ENCODE measurements at regions not wholly inside any gene's neighbourhood (a gene's known extent, or its start where the extent isn't known, plus 50 kb on each side); places are given as distances from the start of the nearest gene placed in this dataset.

DNA sequence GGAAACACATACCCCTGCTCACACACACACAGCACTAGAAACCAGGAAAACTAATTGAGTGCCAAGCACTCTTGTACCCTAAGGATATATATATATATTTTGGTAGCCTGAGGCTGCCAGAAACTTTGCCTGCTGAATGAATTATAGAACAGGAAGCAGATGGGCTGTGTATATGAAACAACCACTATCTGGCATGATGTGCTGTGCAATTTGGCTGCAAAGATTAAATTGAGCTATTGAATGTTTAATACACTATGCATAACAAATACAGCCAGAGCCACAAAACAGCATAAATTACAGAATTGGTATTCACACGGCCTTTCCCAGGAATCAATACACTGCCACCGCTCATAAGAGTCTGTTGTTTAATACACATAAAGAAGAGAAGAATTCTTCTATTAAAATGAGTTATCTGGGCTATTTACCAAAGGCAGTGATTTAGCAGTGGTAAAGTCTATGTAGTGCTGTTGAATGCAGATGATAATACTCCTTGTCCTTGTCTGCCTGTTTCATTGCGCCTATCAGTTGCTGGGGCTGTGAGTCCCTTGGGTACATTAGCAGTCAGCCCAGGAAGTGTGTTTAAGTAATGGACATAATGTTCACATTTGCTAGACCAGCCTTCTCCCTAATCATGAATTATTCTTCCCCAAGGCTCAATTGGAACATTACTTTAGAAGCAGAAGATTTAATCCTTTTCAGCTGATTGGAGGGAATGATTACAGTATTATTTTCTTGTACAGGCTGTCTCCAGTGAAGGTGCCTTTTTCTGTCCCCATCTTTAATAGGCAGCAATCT, 294.3 kb downstream of the TLE1 start:
- ATAC-seq (no peak), DNase-seq (ENCODE audit: low spot score in 2 of 2) (no peak)
- Mint-ChIP-seq H3K27ac (no peak overlapping the region), H3K4me3 (no peak overlapping the region), H3K4me1 (no peaks in the 10 kb centered on the region), H3K9me3 (no peaks in the 10 kb centered on the region), H3K36me3 (no peaks in the 10 kb centered on the region)

DNA sequence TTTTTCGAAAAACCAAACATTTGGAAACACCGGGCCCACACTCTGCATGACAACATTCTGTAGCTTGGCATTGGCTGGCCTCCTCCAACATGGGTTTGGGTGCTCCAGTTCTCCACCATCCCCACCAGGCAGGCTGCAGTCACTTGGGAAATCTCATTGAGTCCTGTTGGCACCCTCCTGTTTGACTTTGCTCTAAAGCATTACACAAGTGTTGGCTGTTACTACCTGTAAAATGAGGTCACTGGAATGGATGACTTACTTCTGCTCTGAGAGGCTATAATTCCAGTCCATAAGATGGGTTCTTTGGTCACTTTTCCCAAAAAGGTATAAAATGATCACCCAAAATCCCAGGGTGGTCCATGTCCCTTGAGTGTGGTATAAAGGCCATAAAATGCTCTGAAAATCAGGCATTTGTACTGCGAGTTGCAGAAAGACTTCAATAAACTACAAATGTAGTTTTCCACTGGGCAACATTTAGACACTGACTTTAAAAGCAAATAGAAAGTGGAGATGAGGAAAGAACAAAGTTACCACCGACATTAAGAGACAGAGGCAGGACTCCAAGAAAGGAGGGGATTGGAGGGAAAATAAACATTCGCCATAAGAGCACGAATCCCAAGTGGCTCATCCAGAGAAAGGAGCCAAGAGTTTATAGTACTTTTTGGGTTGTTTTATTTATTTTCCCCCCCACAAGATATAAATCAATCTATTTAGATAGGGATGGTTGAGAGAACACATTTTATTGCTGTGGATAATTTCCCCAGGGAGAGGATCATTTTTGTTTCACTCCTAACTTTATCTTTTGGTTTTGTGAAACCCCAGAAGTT, 295.1 kb downstream of the TLE1 start:
- Mint-ChIP-seq H3K9me3 (no peaks in the 10 kb centered on the region), H3K36me3 (no peaks in the 10 kb centered on the region), H3K4me3 (no peak overlapping the region), H3K27ac (no peak overlapping the region), H3K4me1 (no peaks in the 10 kb centered on the region)
- ATAC-seq (no peak), DNase-seq (ENCODE audit: low spot score in 2 of 2) (no peak)

DNA sequence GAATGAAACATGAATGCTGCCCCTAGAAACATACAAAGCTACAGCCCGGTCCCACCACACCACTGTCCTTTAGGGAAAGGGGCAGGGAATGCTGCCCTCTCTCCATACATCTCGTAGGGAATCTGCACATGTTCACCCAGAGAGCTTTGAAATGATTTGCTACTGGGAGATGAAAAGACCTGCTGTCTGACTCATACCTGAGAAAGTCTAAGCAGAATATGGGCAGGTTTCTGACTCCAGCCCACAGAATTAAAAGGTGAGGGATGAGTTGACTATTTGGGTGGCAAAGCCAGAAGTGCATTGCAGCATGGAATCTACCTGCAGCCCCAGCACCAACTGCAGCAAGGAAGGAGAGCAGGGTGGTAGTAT, 297.9 kb downstream of the TLE1 start:
- no peak overlapping the region for H3K27ac Mint-ChIP-seq
- H3K4me3 Mint-ChIP-seq: no peak overlapping the region
- ATAC-seq (no peak), DNase-seq (ENCODE audit: low spot score in 2 of 2) (no peak)
- H3K4me1 Mint-ChIP-seq: no peaks in the 10 kb centered on the region
- no peaks in the 10 kb centered on the region for H3K9me3 Mint-ChIP-seq
- no peaks in the 10 kb centered on the region for H3K36me3 Mint-ChIP-seq

- no peak for DNase-seq (ENCODE audit: low spot score in 2 of 2)
- Mint-ChIP-seq H3K27ac (no peak overlapping the region), H3K36me3 (no peaks in the 10 kb centered on the region), H3K4me1 (no peaks in the 10 kb centered on the region), H3K4me3 (no peak overlapping the region), H3K9me3 (no peaks in the 10 kb centered on the region)
- no peak for ATAC-seq
Observed at GRCh38 chr9:81390792-81391456, 298.4 kb downstream of the TLE1 start.

GRCh38 chr9:81389569-81389993, 299.8 kb downstream of the TLE1 start:
- ATAC-seq (no peak), DNase-seq (ENCODE audit: low spot score in 2 of 2) (no peak)
- no peak overlapping the region for H3K27ac Mint-ChIP-seq
- H3K4me3 Mint-ChIP-seq: no peak overlapping the region
- H3K9me3 Mint-ChIP-seq: no peaks in the 10 kb centered on the region
- no peaks in the 10 kb centered on the region for H3K4me1 Mint-ChIP-seq
- no peaks in the 10 kb centered on the region for H3K36me3 Mint-ChIP-seq

GRCh38 chr9:81388831-81389230, 300.5 kb downstream of the TLE1 start:
- Mint-ChIP-seq H3K4me1 (no peaks in the 10 kb centered on the region), H3K4me3 (no peak overlapping the region), H3K27ac (no peak overlapping the region), H3K36me3 (no peaks in the 10 kb centered on the region), H3K9me3 (no peaks in the 10 kb centered on the region)
- DNase-seq (ENCODE audit: low spot score in 2 of 2) (no peak), ATAC-seq (no peak)

- DNase-seq (ENCODE audit: low spot score in 2 of 2) (no peak), ATAC-seq (no peak)
- H3K4me1 Mint-ChIP-seq: no peaks in the 10 kb centered on the region
- no peaks in the 10 kb centered on the region for H3K9me3 Mint-ChIP-seq
- H3K4me3 Mint-ChIP-seq: no peak overlapping the region
- H3K27ac Mint-ChIP-seq: no peak overlapping the region
- no peaks in the 10 kb centered on the region for H3K36me3 Mint-ChIP-seq
Observed at GRCh38 chr9:81387360-81388106, 301.8 kb downstream of the TLE1 start.

GRCh38 chr9:81384911-81385310, 304.4 kb downstream of the TLE1 start:
- H3K36me3 Mint-ChIP-seq: no peaks in the 10 kb centered on the region
- H3K27ac Mint-ChIP-seq: no peak overlapping the region
- no peaks in the 10 kb centered on the region for H3K4me1 Mint-ChIP-seq
- no peak overlapping the region for H3K4me3 Mint-ChIP-seq
- ATAC-seq (no peak), DNase-seq (ENCODE audit: low spot score in 2 of 2) (no peak)
- no peaks in the 10 kb centered on the region for H3K9me3 Mint-ChIP-seq

GRCh38 chr9:81382281-81382680, 307.1 kb downstream of the TLE1 start:
- no peaks in the 10 kb centered on the region for H3K4me1 Mint-ChIP-seq
- ATAC-seq: no peak
- peaks cover 3% of the 10 kb centered on the region for H3K9me3 Mint-ChIP-seq
- no peak overlapping the region for H3K4me3 Mint-ChIP-seq
- no peak for DNase-seq (ENCODE audit: low spot score in 2 of 2)
- no peaks in the 10 kb centered on the region for H3K36me3 Mint-ChIP-seq
- H3K27ac Mint-ChIP-seq: no peak overlapping the region

DNA sequence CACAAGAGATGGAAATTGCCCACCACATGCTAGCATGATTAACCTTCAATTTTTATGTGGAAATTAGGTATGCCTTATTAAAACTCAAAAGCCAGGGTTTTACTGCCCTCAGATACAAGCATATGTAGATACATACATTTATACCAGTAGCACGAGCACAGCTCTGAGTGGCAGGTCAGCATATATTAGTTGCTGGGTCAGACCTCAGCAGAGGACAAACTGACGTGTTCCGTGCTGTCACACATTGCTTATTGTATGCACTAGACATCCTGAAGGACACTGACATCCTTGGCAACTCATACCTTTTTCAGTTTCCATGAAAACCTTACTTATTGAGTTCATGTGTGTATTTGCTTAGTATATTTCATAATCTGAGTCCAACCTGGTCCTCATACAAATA, 307.7 kb downstream of the TLE1 start:
- peaks cover 3% of the 10 kb centered on the region for H3K9me3 Mint-ChIP-seq
- no peaks in the 10 kb centered on the region for H3K4me1 Mint-ChIP-seq
- no peaks in the 10 kb centered on the region for H3K36me3 Mint-ChIP-seq
- ATAC-seq (no peak), DNase-seq (ENCODE audit: low spot score in 2 of 2) (no peak)
- H3K4me3 Mint-ChIP-seq: no peak overlapping the region
- H3K27ac Mint-ChIP-seq: no peak overlapping the region

DNA sequence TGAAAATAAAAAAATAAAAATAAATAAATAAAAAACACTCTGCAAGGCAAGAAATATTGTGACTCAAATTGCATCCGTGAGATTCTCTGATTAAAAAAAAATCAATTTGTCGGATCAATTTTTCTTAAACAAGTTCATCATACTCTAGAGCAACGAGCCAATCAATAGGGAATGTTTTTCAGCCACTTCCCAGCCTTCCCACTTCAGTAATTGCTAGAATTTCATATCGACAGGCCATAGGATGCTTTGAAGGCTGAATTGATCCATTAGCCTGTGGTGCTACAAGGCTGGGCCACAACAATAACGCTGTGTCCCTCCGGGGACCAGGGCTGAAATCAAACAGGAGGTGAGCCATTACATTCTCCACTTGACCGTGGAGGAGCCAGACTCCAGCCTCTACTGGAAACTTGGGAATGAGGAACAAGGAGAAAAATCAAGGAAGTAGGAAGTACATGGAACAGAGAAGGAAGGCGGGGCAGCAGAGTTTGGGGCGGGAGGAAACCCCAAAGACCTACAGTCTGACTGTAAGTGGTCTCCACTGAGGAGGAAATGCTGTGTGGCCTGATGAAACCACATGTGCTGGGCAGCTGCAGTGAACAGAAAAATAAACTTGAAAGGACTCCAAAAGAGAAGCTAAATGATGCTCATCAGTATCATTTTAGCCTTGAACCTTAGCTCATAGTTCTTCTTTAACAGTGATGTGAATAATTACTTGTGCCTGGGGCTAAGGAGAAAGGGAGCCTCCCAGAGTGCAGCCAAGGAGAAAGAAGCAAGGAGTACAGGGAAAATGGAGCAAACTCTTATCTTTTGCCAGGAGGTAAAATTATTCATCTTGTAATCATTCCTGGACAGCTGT, 308.6 kb downstream of the TLE1 start:
- H3K4me1 Mint-ChIP-seq: no peaks in the 10 kb centered on the region
- ATAC-seq: no peak
- no peak overlapping the region for H3K4me3 Mint-ChIP-seq
- no peak overlapping the region for H3K27ac Mint-ChIP-seq
- no peaks in the 10 kb centered on the region for H3K36me3 Mint-ChIP-seq
- DNase-seq (ENCODE audit: low spot score in 2 of 2): no peak
- H3K9me3 Mint-ChIP-seq: peaks cover 3% of the 10 kb centered on the region

GRCh38 chr9:81379655-81380054, 309.7 kb downstream of the TLE1 start:
- ATAC-seq: no peak
- H3K9me3 Mint-ChIP-seq: peaks cover 3% of the 10 kb centered on the region
- no peaks in the 10 kb centered on the region for H3K36me3 Mint-ChIP-seq
- H3K4me3 Mint-ChIP-seq: no peak overlapping the region
- DNase-seq (ENCODE audit: low spot score in 2 of 2): no peak
- H3K4me1 Mint-ChIP-seq: no peaks in the 10 kb centered on the region
- H3K27ac Mint-ChIP-seq: no peak overlapping the region

GRCh38 chr9:81377921-81378320, 311.4 kb downstream of the TLE1 start:
- ATAC-seq: no peak

DNA sequence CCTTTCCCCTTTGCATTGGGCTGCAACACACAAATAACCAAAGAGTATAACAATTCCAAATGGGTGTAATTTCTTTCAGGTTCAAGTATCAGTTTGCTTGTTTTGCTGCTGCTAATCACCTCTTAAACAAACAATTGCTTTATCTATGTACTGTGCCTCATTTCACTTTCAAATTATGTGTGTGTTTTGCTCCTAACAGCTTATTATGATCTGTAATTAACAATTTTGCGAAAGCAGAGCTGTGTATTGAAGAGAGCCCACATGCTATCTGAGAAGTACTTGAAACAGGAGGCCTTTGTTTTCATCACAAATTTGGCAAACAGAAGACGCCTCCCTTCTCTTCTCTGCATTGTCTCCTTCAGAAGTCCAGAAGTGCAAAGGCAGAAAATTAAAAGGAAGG, 312.0 kb downstream of the TLE1 start:
- H3K36me3 Mint-ChIP-seq: no peaks in the 10 kb centered on the region
- H3K4me1 Mint-ChIP-seq: no peaks in the 10 kb centered on the region
- H3K9me3 Mint-ChIP-seq: peaks cover 3% of the 10 kb centered on the region
- ATAC-seq (no peak), DNase-seq (ENCODE audit: low spot score in 2 of 2) (no peak)
- no peak overlapping the region for H3K27ac Mint-ChIP-seq
- no peak overlapping the region for H3K4me3 Mint-ChIP-seq

More at GRCh38 chr9:81377921-81378320, 311.4 kb downstream of the TLE1 start:
- no peak overlapping the region for H3K4me3 Mint-ChIP-seq
- H3K27ac Mint-ChIP-seq: no peak overlapping the region
- H3K9me3 Mint-ChIP-seq: peaks cover 3% of the 10 kb centered on the region
- H3K4me1 Mint-ChIP-seq: no peaks in the 10 kb centered on the region
- no peaks in the 10 kb centered on the region for H3K36me3 Mint-ChIP-seq
- no peak for DNase-seq (ENCODE audit: low spot score in 2 of 2)

All from stimulated activated effector memory CD8-positive, alpha-beta T cell treated with anti-CD3 and anti-CD28 coated beads, Interleukin-12 subunit alpha, Interleukin-12 subunit beta, amount 100 ng/mL, for 72 hours (primary cell).